CD4-positive, alpha-beta T cell (primary cell): ENCODE measurements at regions not wholly inside any gene's neighbourhood (a gene's known extent, or its start where the extent isn't known, plus 50 kb on each side); places are given as distances from the start of the nearest gene placed in this dataset.

Source experiments
- ATAC-seq: fragments of 200-7000 bp; cut with Tn5 transposase; one replicate; pipeline ENCODE4 v1.10.0; 2022; ENCODE audit warnings: mild to moderate bottlenecking; ENCODE audit not compliant: poor library complexity
- CTCF ChIA-PET: fragments of 350-600 bp; sonication (Branson Sonifier 250); formaldehyde crosslinking; loops from one replicate; lab custom pipeline; 2021; ENCODE audit warnings: antibody characterized with exemption, inconsistent platforms; lab: Charles Lee
- POLR2A ChIA-PET: fragments of 350-600 bp; sonication (Branson Sonifier 250); formaldehyde crosslinking; loops from one replicate; lab custom pipeline; 2021; ENCODE audit warnings: antibody characterized with exemption, inconsistent platforms; lab: Charles Lee
- DNase-seq, 14 experiments: peaks; one replicate each; pipeline ENCODE4 v3.0.0-alpha.2; 2013 to 2020; ENCODE audit warnings: mixed read lengths in 2 of 14
- H3K27ac ChIP-seq, 2 donors: one replicate each; pipeline versions ENCODE4 v1.5.1 to v1.7.0; 2013; ENCODE audit warnings: low read length in 2 of 2, low read depth in 1 of 2, mild to moderate bottlenecking in 1 of 2
- H3K27me3 ChIP-seq, 2 experiments: 1 replicate in 1 of 2; 2 replicates in 1 of 2; pipeline versions ENCODE4 v1.6.1 to v1.7.0; 2013; ENCODE audit warnings: low read length in 2 of 2, control low read depth in 1 of 2, mild to moderate bottlenecking in 1 of 2, moderate library complexity in 1 of 2; ENCODE audit not compliant: insufficient read depth in 2 of 2, control insufficient read depth in 1 of 2
- H3K36me3 ChIP-seq: one replicate; pipeline ENCODE4 v1.6.1; 2013; ENCODE audit warnings: low read length, control low read depth; ENCODE audit not compliant: insufficient read depth
- H3K4me1 ChIP-seq: one replicate; pipeline ENCODE4 v1.6.1; 2013; ENCODE audit warnings: low read length, control low read depth; ENCODE audit not compliant: insufficient read depth
- H3K4me3 ChIP-seq: one replicate; pipeline ENCODE4 v1.5.1; 2013; ENCODE audit warnings: mild to moderate bottlenecking, low read length, moderate library complexity
- H3K9me3 ChIP-seq, 2 experiments: 1 replicate in 1 of 2; 2 replicates in 1 of 2; pipeline versions ENCODE4 v1.6.1 to v1.7.0; 2013; ENCODE audit warnings: low read length in 2 of 2, mild to moderate bottlenecking in 2 of 2, control low read depth in 1 of 2, moderate library complexity in 1 of 2; ENCODE audit not compliant: control insufficient read depth in 1 of 2, insufficient read depth in 1 of 2
- H3K27ac Mint-ChIP-seq: one replicate; pipeline ENCODE4 v1.8.0; 2020; ENCODE audit warnings: mixed read lengths
- H3K27me3 Mint-ChIP-seq: one replicate; pipeline ENCODE4 v1.8.0; 2021; ENCODE audit warnings: mixed read lengths
- H3K36me3 Mint-ChIP-seq: one replicate; pipeline ENCODE4 v1.8.0; 2021; ENCODE audit warnings: low read depth, mixed read lengths
- H3K4me1 Mint-ChIP-seq: one replicate; pipeline ENCODE4 v1.8.0; 2021; ENCODE audit warnings: low read depth, mixed read lengths
- H3K4me3 Mint-ChIP-seq: one replicate; pipeline ENCODE4 v1.8.0; 2020; ENCODE audit warnings: mild to moderate bottlenecking, mixed read lengths
- H3K9me3 Mint-ChIP-seq: one replicate; pipeline ENCODE4 v1.8.0; 2020; ENCODE audit warnings: mixed read lengths
- intact Hi-C, 2 experiments: fragments of 100-400 bp; cut with DNase I in 1 of 2; cut with micrococcal nuclease in 1 of 2; formaldehyde crosslinking; loops; one replicate each; pipeline versions ENCODE4 v1.15.1 to v1.9.0; 2023 to 2025; cut with DNase I, micrococcal nuclease
- TF ChIP-seq, protein P1 (sequence below): fragments of 200-600 bp; IDR thresholded peaks from one replicate; pipeline ENCODE4 v1.8.0; 2022; ENCODE audit warnings: antibody characterized with exemption, mild to moderate bottlenecking

DNA sequence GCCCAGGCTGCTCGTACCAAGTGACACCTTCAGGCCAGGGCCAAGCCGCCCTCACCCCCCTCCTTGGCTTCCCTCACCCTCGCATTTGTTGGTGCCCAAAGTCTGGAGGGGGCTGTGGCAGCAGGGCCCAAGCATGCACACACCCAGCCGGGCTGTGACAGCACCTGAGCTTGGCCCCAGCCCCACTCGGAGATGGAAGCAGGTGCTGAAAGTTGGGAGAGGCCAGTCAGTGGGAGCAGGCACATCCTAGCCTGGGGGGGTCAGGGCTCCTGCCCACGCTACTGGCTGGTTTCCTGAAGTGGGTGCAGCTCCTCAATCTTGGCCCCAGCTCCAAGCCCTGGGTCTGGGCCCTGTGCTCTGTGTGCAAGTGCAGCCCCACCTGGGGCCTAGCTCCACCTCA, 228.0 kb downstream of the RDH14 start:
- no peak overlapping the region for H3K4me3 ChIP-seq
- TF ChIP-seq, protein P1, sequence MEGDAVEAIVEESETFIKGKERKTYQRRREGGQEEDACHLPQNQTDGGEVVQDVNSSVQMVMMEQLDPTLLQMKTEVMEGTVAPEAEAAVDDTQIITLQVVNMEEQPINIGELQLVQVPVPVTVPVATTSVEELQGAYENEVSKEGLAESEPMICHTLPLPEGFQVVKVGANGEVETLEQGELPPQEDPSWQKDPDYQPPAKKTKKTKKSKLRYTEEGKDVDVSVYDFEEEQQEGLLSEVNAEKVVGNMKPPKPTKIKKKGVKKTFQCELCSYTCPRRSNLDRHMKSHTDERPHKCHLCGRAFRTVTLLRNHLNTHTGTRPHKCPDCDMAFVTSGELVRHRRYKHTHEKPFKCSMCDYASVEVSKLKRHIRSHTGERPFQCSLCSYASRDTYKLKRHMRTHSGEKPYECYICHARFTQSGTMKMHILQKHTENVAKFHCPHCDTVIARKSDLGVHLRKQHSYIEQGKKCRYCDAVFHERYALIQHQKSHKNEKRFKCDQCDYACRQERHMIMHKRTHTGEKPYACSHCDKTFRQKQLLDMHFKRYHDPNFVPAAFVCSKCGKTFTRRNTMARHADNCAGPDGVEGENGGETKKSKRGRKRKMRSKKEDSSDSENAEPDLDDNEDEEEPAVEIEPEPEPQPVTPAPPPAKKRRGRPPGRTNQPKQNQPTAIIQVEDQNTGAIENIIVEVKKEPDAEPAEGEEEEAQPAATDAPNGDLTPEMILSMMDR, result no peak
- no peaks in the 10 kb centered on the region for H3K27me3 ChIP-seq
- no peak overlapping the region for H3K27ac ChIP-seq
- no peaks in the 10 kb centered on the region for H3K4me1 ChIP-seq
- no peak for DNase-seq
- no peak overlapping the region for H3K4me3 Mint-ChIP-seq
- peaks cover 5% of the 10 kb centered on the region for H3K27me3 Mint-ChIP-seq
- H3K9me3 ChIP-seq, result peaks cover 0 to 7% of the 10 kb centered on the region in 2 experiments
- intact Hi-C loops, result no loop called here
- CTCF ChIA-PET, result no interaction called here
- no peaks in the 10 kb centered on the region for H3K36me3 Mint-ChIP-seq
- POLR2A ChIA-PET, result no interaction called here
- no peak for ATAC-seq
- H3K27ac Mint-ChIP-seq, result no peak overlapping the region
- no peaks in the 10 kb centered on the region for H3K4me1 Mint-ChIP-seq
- H3K9me3 Mint-ChIP-seq, result no peaks in the 10 kb centered on the region
- H3K36me3 ChIP-seq, result no peaks in the 10 kb centered on the region

DNA sequence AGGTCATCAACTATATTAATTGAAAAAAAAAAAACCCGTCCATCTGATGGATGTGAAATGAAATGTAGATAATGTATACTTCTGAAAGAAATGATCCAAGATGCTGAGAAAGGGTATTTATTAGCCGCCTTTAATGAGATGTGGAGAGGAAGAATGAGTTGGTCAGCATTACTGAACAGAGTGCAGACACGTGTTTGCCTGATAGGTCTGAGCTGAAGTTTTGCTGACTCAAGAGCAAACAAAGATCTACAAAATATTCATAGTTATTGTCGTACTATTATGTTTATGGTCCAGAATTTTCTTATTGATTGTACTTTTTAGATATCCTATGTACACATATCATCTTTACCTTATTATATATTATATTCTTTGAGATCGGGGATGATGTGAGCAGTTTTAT, 235.3 kb downstream of the RDH14 start:
- H3K4me3 ChIP-seq, result no peak overlapping the region
- intact Hi-C loops, result no loop called here
- H3K4me3 Mint-ChIP-seq, result no peak overlapping the region
- no peaks in the 10 kb centered on the region for H3K4me1 Mint-ChIP-seq
- H3K27ac ChIP-seq, result no peak overlapping the region
- no peaks in the 10 kb centered on the region for H3K27me3 Mint-ChIP-seq
- no peaks in the 10 kb centered on the region for H3K9me3 ChIP-seq
- no peaks in the 10 kb centered on the region for H3K27me3 ChIP-seq
- H3K36me3 Mint-ChIP-seq, result no peaks in the 10 kb centered on the region
- DNase-seq (no peak), ATAC-seq (no peak)
- no peaks in the 10 kb centered on the region for H3K4me1 ChIP-seq
- ChIA-PET POLR2A (no interaction called here), CTCF (no interaction called here)
- no peaks in the 10 kb centered on the region for H3K36me3 ChIP-seq
- TF ChIP-seq, protein P1, result no peak
- H3K27ac Mint-ChIP-seq, result no peak overlapping the region
- H3K9me3 Mint-ChIP-seq, result no peaks in the 10 kb centered on the region

GRCh38 chr2:18319987-18320386, 240.5 kb downstream of the RDH14 start:
- POLR2A ChIA-PET, result no interaction called here
- Mint-ChIP-seq H3K36me3 (no peaks in the 10 kb centered on the region), H3K4me1 (no peaks in the 10 kb centered on the region), H3K27me3 (no peaks in the 10 kb centered on the region), H3K4me3 (no peak overlapping the region), H3K27ac (no peak overlapping the region), H3K9me3 (no peaks in the 10 kb centered on the region)
- Histone ChIP-seq H3K4me3 (no peak overlapping the region), H3K4me1 (no peaks in the 10 kb centered on the region), H3K27me3 (no peaks in the 10 kb centered on the region), H3K27ac (no peak overlapping the region), H3K9me3 (no peaks in the 10 kb centered on the region), H3K36me3 (no peaks in the 10 kb centered on the region)
- intact Hi-C loops, result no loop called here
- CTCF ChIA-PET, result no interaction called here
- TF ChIP-seq, protein P1, result no peak
- DNase-seq, result no peak
- no peak for ATAC-seq
